Stimulated activated CD8-positive, alpha-beta memory T cell treated with anti-CD3 and anti-CD28 coated beads, Interleukin-4, amount 100 ng/mL, for 1 hour (primary cell): ENCODE measurements at regions not wholly inside any gene's neighbourhood (a gene's known extent, or its start where the extent isn't known, plus 50 kb on each side); places are given as distances from the start of the nearest gene placed in this dataset.
"Not testable (repeated sequence)": the region's sequence is repeated elsewhere in the genome, so short reads cannot be mapped to it uniquely, and the experiment has no call there.

Source experiments
- DNase-seq, 2 donors: peaks; one replicate each; pipeline ENCODE4 v3.0.0-alpha.2; 2020; ENCODE audit warnings: low read depth in 2 of 2, low spot score in 1 of 2

GRCh38 chr3:187995667-187996066 is 158.3 kb upstream of the LPP start:
- DNase-seq: no peak

DNA sequence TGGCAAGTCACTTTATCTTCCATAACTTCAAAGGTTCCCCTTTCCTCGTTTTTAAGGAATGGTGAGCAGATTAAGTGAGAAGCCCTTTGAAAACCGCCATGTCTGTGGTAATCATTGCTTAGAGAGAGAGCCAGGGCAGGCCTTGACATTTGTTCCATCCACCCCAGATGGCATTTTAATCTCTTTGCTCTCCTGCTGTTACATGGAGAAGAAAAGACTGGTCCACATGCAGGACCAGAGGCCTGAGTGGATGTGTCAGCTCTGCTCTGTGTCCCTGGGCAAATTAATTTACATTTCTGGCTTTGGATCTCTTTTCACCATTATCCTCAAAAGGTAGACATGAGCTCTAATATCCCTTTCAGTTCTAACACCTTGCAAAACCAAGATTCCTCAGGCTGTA is 157.3 kb upstream of the LPP start:
- no peak for DNase-seq

DNA sequence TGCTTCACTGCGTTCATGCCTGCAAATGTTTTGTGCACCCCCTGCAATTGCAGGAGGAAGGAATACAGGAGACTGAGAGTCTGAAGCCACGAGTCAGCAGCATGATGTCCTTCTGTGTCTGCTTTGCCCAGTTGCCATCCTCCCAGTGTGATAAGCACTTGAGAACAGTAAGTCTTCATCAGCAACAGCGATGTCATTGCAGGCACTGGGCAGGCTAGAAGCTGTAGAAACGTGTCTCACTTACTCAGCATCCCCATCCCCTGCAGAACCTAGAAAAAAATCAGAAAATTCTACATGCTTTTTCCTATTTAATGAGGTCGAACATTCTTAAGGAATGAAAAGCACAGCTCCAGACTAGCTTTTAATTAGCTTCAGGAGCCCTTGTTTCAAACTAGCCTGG is 156.5 kb upstream of the LPP start:
- no peak for DNase-seq

DNA sequence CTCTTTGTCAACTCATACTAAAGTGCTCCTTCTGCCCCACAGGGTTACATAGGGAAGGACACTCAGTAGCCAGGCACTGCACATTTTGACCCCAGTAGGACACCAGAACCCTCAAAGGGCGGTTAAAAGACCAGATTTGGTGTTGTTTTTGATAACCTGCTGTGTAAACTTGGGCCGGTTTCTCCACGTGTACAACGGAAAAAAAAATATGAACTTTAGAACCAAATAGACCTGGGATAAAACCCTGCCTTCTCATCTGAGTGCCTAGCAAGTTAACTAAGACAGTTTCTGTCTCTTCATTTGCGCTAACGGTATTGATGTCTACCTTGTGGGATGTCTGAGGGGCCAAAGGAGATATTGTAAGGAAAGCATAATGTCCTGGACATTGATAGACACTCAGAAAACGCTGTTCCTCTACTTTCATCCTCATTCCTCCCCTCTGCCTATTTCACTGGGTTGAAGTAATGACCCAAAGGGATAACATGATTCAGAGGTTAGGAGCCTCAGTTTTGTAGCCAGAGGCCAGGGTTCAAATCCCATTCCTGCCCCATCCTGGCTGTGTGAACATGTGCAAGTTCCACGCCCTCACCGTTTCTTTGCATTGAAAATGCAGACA is 155.9 kb upstream of the LPP start:
- DNase-seq: no peak

DNA sequence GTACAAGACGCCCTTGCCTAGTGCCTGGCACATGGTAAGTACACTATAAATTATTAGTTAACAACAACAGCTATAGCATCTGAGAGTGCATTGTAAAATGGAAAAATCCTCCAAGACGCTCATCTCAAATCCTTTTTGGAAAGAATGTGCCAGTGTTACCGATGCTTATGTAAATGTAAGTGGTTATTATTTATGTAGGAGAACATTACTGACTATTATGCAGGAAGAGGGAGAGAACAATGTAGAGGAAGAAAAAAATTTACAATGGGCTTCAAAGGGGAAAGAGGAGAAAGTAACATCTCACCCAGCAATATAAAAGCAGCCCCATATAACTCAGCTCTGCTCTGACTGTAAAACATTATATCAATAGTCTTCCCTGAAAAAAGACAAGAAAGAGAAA is 155.3 kb upstream of the LPP start:
- DNase-seq: no peak

- DNase-seq: no peak
These were observed 154.1 kb upstream of the LPP start for GRCh38 chr3:187999821-188000220.

GRCh38 chr3:188000361-188000861 is 153.5 kb upstream of the LPP start:
- DNase-seq: no peak

DNA sequence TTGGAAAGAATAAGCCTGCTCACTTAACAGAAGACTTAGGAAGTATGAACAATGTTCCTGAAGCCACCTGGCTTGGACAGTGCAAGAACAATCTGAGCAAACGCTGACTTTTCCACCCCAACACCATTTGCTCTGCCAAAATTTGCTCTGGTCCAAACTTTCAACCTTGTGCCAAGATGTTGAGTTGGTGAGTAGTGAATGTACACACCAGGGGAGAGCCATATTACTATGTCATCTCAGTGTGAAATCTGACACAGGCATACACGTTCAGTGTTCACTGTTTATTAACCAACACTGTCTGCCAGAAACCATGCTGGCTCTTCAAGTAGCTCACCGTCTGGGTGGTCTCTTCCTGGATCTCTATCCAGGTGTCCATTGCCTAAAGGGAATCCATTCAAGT is 152.9 kb upstream of the LPP start:
- no peak for DNase-seq

- no peak for DNase-seq
These were observed 152.0 kb upstream of the LPP start for GRCh38 chr3:188001926-188002325.

DNA sequence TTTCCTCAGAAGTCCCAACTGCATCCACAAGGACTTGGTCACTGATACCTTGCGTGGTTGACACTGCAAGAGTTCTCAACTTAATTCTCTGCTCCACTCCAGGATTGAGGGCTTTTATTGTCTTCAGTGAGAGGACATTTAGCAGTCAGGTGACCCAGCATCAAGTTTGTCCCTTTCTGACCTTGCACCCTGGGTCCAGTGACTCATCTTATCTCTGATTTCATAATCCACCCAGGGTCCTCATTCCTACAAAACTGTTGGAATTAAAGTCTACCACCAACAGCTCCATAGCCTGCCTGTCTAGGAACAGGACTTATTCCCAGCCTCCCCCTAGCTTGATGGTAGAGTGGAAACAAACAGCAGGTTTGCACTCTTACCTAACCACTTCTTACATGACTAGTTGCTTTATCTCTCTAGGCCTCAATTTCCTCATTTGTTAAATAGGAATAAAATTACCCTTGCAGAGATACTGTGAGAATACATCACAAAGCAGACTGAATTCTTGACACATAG is 151.3 kb upstream of the LPP start:
- no peak for DNase-seq

DNA sequence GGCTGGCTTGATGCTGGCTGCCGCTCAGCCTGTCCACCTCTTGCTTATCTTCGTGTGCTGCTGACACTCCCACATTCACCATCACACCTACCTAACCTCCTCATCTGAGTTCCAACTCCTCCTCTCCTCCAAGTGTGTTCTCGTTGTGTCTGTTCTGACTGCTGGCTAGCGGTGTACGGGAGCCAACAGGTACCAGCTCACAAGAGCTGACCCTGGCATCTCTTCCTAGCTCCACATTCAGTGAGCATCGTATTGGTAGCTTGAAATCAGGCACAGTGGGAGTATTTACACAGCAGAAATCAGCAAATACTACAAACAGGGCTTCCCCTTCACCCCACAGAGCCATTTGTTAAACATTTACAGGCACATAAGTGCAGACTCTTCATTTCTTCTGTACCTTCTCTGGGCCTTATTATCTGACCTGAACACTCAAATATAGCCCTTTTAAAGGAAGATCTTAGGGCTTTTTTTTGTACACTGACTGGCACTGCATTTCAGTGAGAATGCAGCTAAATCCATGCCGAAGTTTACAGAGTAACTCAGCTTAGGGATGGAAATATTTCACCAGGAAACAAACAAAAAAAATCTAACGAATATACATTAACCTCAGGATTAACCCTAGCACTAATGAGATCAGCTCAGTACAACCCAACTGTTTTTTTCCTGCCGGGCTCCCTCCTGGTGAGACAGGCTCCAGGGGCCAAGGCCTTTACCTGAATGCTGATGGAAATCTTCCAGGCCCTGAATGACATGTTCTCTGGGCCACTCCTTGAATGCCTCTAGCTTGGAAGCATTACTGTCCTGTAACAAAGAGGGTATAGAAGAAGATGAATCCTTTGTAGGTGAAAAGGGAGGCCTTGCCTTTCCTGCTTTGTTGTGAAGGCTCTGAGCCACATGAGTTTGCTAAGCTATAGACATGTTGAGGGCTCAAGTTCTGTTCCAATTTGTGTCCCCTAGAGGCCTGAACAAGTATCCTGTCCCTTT is 150.5 kb upstream of the LPP start:
- no peak for DNase-seq

GRCh38 chr3:188006726-188007393 is 147.1 kb upstream of the LPP start:
- no peak for DNase-seq

- no peak for DNase-seq
These were observed 146.1 kb upstream of the LPP start for GRCh38 chr3:188007897-188008296.

DNA sequence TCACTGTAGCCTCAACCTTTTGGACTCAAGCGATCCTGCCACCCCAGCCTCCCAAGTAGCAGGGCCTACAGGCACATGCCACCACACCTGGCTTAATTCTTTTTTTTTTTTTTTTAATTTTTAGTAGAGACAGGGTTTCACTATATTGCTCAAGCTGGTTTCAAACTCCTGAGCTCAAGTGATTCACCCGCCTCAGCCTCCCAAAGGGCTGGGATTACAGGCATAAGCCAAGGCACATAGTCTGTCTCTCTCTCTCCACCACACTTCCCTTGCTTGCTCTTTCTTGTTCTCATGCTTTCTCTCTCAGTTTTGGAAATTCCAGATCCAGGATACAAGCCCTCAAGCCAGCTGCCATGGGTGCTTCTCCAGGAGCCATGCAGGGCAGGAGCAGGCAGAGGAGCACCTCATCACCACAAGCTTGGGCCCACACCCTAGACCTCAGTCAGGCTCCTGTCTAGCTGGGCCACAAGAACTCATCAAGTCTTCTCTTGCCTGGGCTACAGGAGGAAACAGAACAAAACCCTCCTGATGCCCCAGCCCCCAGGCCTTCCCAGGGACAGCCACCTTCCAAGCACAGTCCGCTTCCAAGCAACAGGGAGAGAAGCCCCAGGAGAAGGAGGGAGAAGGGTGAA is 145.3 kb upstream of the LPP start:
- no peak for DNase-seq

DNA sequence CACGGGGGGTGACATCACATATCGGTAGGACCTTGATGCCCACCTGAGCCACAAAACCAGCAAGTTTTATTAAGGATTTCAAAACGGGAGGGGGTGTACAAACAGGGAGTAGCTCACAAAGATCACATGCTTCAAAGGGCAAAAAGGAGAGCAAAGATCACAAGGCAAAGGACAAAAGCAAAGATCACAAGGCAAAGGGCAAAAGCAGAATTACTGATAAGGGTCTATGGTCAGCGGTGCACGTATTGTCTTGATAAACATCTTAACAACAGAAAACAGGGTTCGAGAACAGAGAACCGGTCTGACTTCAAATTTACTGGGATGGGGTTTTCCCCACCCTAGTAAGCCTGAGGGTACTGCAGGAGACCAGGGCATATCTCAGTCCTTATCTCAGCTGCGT is 143.5 kb upstream of the LPP start:
- DNase-seq: no peak

GRCh38 chr3:188019727-188020126 is 134.2 kb upstream of the LPP start:
- no peak for DNase-seq

DNA sequence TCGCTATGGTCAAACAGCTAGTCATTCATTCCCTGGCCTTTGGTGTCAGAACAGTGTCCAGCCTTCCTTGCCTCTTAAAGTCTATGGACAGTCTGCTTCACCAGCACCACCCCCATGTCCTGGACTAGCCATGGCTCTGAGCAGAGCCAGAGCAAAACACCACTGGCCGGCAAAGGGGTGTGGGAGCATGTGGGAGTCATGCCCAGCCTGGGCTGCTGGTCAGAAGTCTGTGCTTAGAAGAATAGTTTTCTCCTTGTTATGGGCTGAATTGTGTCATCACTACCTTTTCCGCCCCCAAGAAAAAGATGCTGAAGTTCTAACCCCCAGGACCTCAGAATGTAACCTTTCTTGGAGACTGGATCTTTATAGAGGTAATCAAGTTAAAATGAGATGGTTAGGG is 132.9 kb upstream of the LPP start:
- no peak for DNase-seq

- no peak for DNase-seq
These were observed 132.4 kb upstream of the LPP start for GRCh38 chr3:188021502-188022040.

- DNase-seq: not testable (repeated sequence)
These were observed 131.1 kb upstream of the LPP start for GRCh38 chr3:188022902-188023301.

- no peak for DNase-seq
These were observed 128.4 kb upstream of the LPP start for GRCh38 chr3:188025555-188025954.
